Colonic mucosa (tissue), 4 donors: ENCODE measurements at regions not wholly inside any gene's neighbourhood (a gene's known extent, or its start where the extent isn't known, plus 50 kb on each side); places are given as distances from the start of the nearest gene placed in this dataset.

Experiments
- DNase-seq: peaks from one replicate; pipeline ENCODE4 v3.0.0-alpha.2; 2020
- H3K27ac ChIP-seq: fragments of 200-600 bp; one replicate; pipeline ENCODE4 v1.8.0; 2021
- H3K27me3 ChIP-seq: fragments of 200-600 bp; one replicate; pipeline ENCODE4 v1.8.0; 2021
- H3K36me3 ChIP-seq: fragments of 200-600 bp; one replicate; pipeline ENCODE4 v1.8.0; 2021
- H3K4me1 ChIP-seq: fragments of 200-600 bp; one replicate; pipeline ENCODE4 v1.8.0; 2021; ENCODE audit warnings: mild to moderate bottlenecking
- H3K4me3 ChIP-seq: fragments of 200-600 bp; one replicate; pipeline ENCODE4 v1.8.0; 2021
- H3K9ac ChIP-seq, 2 donors: one replicate each; pipeline ENCODE4 v1.7.0; 2013; ENCODE audit warnings: control low read depth in 2 of 2, low read depth in 2 of 2, low read length in 2 of 2
- H3K9me3 ChIP-seq: fragments of 200-600 bp; one replicate; pipeline ENCODE4 v1.8.0; 2021
- intact Hi-C: fragments of 100-400 bp; cut with DNase I; formaldehyde crosslinking; loops from one replicate; pipeline ENCODE4 v1.14.1; 2022
- TF ChIP-seq, protein P1 (sequence below): fragments of 200-600 bp; IDR thresholded peaks from one replicate; pipeline ENCODE4 v1.8.0; 2022; ENCODE audit warnings: antibody characterized with exemption, mild to moderate bottlenecking
- donor health status: healthy.
- donor health status: DM: no; HTN: no; CAD: no.
- donor health status: DM: no; HTN: no; CAD: no.

DNA sequence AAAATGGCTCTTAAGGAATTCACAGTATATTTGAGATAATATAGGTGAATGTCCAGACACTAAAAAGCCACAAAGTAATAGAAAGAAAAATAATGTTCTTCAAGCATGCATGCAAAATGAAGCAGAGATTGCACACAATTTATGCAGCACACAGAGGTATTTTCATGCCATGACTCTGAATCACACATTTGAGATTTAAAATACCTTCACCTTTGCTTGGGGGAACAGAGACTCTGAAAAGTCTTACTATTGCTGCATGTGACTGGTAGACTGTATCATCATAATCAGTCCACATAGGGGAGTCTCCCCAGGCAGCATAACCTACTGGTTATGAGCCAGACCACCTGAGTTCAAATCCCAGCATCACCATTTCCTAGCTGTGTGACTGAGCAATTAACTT is 96.2 kb downstream of the RCN1 start:
- H3K27me3 ChIP-seq = no peaks in the 10 kb centered on the region
- H3K36me3 ChIP-seq = no peaks in the 10 kb centered on the region
- TF ChIP-seq, protein P1, sequence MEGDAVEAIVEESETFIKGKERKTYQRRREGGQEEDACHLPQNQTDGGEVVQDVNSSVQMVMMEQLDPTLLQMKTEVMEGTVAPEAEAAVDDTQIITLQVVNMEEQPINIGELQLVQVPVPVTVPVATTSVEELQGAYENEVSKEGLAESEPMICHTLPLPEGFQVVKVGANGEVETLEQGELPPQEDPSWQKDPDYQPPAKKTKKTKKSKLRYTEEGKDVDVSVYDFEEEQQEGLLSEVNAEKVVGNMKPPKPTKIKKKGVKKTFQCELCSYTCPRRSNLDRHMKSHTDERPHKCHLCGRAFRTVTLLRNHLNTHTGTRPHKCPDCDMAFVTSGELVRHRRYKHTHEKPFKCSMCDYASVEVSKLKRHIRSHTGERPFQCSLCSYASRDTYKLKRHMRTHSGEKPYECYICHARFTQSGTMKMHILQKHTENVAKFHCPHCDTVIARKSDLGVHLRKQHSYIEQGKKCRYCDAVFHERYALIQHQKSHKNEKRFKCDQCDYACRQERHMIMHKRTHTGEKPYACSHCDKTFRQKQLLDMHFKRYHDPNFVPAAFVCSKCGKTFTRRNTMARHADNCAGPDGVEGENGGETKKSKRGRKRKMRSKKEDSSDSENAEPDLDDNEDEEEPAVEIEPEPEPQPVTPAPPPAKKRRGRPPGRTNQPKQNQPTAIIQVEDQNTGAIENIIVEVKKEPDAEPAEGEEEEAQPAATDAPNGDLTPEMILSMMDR = no peak
- no peak for DNase-seq
- H3K9ac ChIP-seq = no peak overlapping the region
- H3K4me1 ChIP-seq = no peaks in the 10 kb centered on the region
- H3K9me3 ChIP-seq = no peaks in the 10 kb centered on the region
- intact Hi-C loops = no loop called here
- H3K4me3 ChIP-seq = no peak overlapping the region
- H3K27ac ChIP-seq = no peak overlapping the region

DNA sequence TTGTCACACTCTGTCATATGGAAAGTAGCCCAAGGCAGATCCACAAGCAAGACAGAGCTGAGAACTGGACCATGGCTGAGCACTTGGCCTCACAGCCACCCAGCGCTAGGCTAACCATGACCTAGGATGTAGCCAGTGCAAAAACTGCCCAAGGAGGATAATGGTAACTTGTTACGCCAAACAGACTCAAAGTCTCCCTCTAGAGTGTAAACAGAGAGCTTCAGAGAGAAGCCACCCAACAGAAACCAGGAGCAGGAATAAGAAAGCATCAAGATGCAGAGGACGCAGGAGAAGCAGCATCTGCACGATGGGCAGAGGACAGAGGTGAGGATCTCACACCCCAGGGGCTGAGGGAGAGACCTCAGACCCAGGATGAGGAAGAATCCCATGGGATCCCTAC is 97.9 kb downstream of the RCN1 start:
- H3K4me1 ChIP-seq = no peaks in the 10 kb centered on the region
- H3K27me3 ChIP-seq = no peaks in the 10 kb centered on the region
- TF ChIP-seq, protein P1 = no peak
- no peak for DNase-seq
- H3K9ac ChIP-seq = no peak overlapping the region
- intact Hi-C loops = no loop called here
- H3K4me3 ChIP-seq = no peak overlapping the region
- H3K36me3 ChIP-seq = no peaks in the 10 kb centered on the region
- H3K27ac ChIP-seq = no peak overlapping the region
- H3K9me3 ChIP-seq = no peaks in the 10 kb centered on the region

DNA sequence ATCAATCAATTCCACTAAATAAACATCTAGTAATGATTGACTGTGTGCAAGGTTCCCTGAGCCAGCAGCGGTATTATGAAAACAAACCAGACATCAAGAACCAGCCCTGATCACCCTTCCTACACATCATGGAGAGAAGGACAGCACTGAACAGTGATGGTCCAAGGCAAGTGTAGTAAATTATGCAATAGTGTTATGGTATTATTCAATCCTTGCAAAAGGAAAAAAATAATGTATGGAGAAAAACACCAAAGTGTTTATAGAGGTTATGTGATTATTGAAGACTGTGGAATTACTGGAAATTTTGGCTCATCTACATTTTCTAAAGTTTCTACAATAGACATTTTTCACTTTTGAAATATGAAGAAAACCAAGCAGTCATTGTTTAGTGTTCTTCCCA is 105.3 kb downstream of the RCN1 start:
- no peaks in the 10 kb centered on the region for H3K4me1 ChIP-seq
- H3K36me3 ChIP-seq = no peaks in the 10 kb centered on the region
- no peak overlapping the region for H3K9ac ChIP-seq
- DNase-seq = no peak
- H3K27ac ChIP-seq = no peak overlapping the region
- intact Hi-C loops = no loop called here
- H3K4me3 ChIP-seq = no peak overlapping the region
- TF ChIP-seq, protein P1 = no peak
- no peaks in the 10 kb centered on the region for H3K27me3 ChIP-seq
- no peaks in the 10 kb centered on the region for H3K9me3 ChIP-seq

DNA sequence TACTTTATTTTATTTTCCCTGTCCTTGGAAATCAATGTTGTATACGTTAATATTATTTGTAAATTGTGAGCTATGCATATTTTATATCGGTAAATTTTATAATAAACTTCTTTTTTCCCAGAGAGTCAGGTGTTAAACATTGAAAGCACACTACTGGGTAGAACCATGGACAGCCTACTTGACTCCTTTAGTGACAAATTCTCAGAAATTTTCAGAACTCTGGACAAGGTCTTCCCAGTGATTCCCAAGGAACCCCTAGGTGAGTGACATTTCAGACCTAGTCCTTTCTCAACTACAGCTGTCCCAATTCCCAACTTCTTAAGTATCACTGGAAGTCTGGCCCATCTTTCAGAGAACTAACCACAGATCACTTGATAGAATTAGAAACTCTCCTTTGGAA is 107.2 kb downstream of the RCN1 start:
- no peaks in the 10 kb centered on the region for H3K27me3 ChIP-seq
- TF ChIP-seq, protein P1 = no peak
- no peak overlapping the region for H3K27ac ChIP-seq
- intact Hi-C loops = no loop called here
- no peaks in the 10 kb centered on the region for H3K9me3 ChIP-seq
- no peak overlapping the region for H3K4me3 ChIP-seq
- DNase-seq = no peak
- no peak overlapping the region for H3K9ac ChIP-seq
- H3K36me3 ChIP-seq = no peaks in the 10 kb centered on the region
- no peaks in the 10 kb centered on the region for H3K4me1 ChIP-seq

DNA sequence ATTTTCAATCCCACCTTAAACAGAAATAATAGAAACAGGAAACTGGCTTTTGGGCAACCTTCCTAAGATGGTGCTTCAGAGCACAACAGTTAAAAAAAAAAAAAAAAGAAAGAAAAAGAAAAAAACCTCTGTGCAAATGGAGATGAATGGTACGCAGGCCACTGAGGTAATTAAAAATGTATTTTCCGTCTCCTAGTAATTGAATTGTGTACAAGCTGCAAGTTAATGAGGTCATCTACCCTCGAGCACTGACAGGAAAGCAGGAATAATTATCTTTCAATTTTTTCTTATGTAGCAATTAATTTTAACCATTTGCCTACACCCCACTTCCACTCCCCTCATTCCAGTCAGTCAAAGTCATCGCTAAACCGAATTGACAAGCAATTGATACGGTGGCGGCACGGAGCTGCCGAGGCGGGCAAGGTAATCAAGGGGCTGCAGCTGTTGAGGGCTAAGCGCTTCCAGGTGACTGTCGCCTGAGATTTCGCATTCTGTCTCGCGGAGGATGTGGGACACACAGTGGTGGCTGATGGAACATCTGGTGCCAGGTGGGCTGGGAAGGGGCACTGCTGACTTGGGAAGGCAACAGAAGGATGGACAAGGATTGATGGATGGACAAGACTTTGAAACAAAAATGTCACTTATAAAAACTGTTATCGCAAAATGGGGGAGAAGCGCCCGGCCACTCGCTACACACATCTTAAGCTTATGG is 109.4 kb downstream of the RCN1 start:
- no peak for DNase-seq
- no peaks in the 10 kb centered on the region for H3K9me3 ChIP-seq

More for the DNA sequence above, 109.4 kb downstream of the RCN1 start:
- Histone ChIP-seq H3K36me3 (no peaks in the 10 kb centered on the region), H3K4me1 (no peaks in the 10 kb centered on the region), H3K27me3 (no peaks in the 10 kb centered on the region), H3K4me3 (no peak overlapping the region), H3K9ac (no peak overlapping the region), H3K27ac (no peak overlapping the region)
- TF ChIP-seq, protein P1 = no peak
- intact Hi-C loops = no loop called here
